Smooth muscle cell of the brain vasculature (primary cell): ENCODE measurements at regions not wholly inside any gene's neighbourhood (a gene's known extent, or its start where the extent isn't known, plus 50 kb on each side); places are given as distances from the start of the nearest gene placed in this dataset.

Source experiments
- DNase-seq: peaks from one replicate; pipeline ENCODE4 v3.0.0-alpha.2; 2012; ENCODE audit warnings: low read depth, low spot score

GRCh38 chr6:23465912-23466311 is 660.1 kb upstream of the NRSN1 start:
- DNase-seq: no peak

- DNase-seq: no peak
Observed at GRCh38 chr6:23477586-23477985, 648.4 kb upstream of the NRSN1 start.

GRCh38 chr6:23478312-23478711 is 647.7 kb upstream of the NRSN1 start:
- no peak for DNase-seq

- no peak for DNase-seq
Observed at GRCh38 chr6:23483896-23484295, 642.1 kb upstream of the NRSN1 start.

- DNase-seq: no peak
Observed at GRCh38 chr6:23494367-23494766, 631.6 kb upstream of the NRSN1 start.

- no peak for DNase-seq
Observed at GRCh38 chr6:23498013-23498412, 628.0 kb upstream of the NRSN1 start.

GRCh38 chr6:23499549-23499948 is 626.5 kb upstream of the NRSN1 start:
- DNase-seq: no peak

- no peak for DNase-seq
Observed at GRCh38 chr6:23503173-23503572, 622.8 kb upstream of the NRSN1 start.

- DNase-seq: no peak
Observed at GRCh38 chr6:23505026-23505425, 621.0 kb upstream of the NRSN1 start.

GRCh38 chr6:23510778-23511510 is 615.1 kb upstream of the NRSN1 start:
- no peak for DNase-seq

- no peak for DNase-seq
Observed at GRCh38 chr6:23511817-23512216, 614.2 kb upstream of the NRSN1 start.

GRCh38 chr6:23518294-23518693 is 607.7 kb upstream of the NRSN1 start:
- no peak for DNase-seq

GRCh38 chr6:23522792-23523547 is 603.0 kb upstream of the NRSN1 start:
- DNase-seq: no peak

- no peak for DNase-seq
Observed at GRCh38 chr6:23523771-23524170, 602.2 kb upstream of the NRSN1 start.

- DNase-seq: no peak
Observed at GRCh38 chr6:23524548-23524947, 601.5 kb upstream of the NRSN1 start.

- DNase-seq: peak; percentile 20
Observed at GRCh38 chr6:23526526-23526925, 599.5 kb upstream of the NRSN1 start.

- DNase-seq: no peak
Observed at GRCh38 chr6:23529902-23530301, 596.1 kb upstream of the NRSN1 start.

- no peak for DNase-seq
Observed at GRCh38 chr6:23531666-23532065, 594.3 kb upstream of the NRSN1 start.

- no peak for DNase-seq
Observed at GRCh38 chr6:23532227-23532626, 593.8 kb upstream of the NRSN1 start.

- DNase-seq: no peak
Observed at GRCh38 chr6:23533311-23533710, 592.7 kb upstream of the NRSN1 start.

- DNase-seq: no peak
Observed at GRCh38 chr6:23533944-23534343, 592.1 kb upstream of the NRSN1 start.

- DNase-seq: no peak
Observed at GRCh38 chr6:23534351-23534750, 591.7 kb upstream of the NRSN1 start.

GRCh38 chr6:23535101-23535500 is 590.9 kb upstream of the NRSN1 start:
- DNase-seq: no peak
